H1 (cell line): ENCODE measurements at regions not wholly inside any gene's neighbourhood (a gene's known extent, or its start where the extent isn't known, plus 50 kb on each side); places are given as distances from the start of the nearest gene placed in this dataset.

Experiments used
- CTCF ChIA-PET: fragments of 300-600 bp; sonication (Branson Sonifier 250); formaldehyde crosslinking; loops from one replicate; lab custom pipeline; 2021; ENCODE audit not compliant: partially characterized antibody; lab: Charles Lee
- POLR2A ChIA-PET: fragments of 300-600 bp; sonication (Branson Sonifier 250); formaldehyde crosslinking; loops from one replicate; lab custom pipeline; 2021; ENCODE audit warnings: inconsistent platforms; ENCODE audit not compliant: partially characterized antibody; lab: Charles Lee
- DNase-seq, 2 experiments: peaks; one replicate each; pipeline versions ENCODE4 v3.0.0 to v3.0.0-alpha.2; 2010 to 2022; ENCODE audit warnings: low spot score in 2 of 2, low read depth in 1 of 2, mixed read lengths in 1 of 2
- FAIRE-seq: peaks from 2 replicates; lab custom pipeline; 2011; peaks lifted over from hg19 to GRCh38; lab: Jason Lieb, UNC
- H2AFZ ChIP-seq: 2 replicates; pipeline ENCODE4 v1.8.1; 2012; ENCODE audit warnings: low read length, inconsistent platforms
- H2AK5ac ChIP-seq: 2 replicates; pipeline ENCODE4 v1.6.1; 2013; ENCODE audit warnings: low read depth, low read length
- H2BK120ac ChIP-seq: replicated peaks from 2 replicates; pipeline ENCODE3; 2013; ENCODE audit warnings: low read depth, low read length, inconsistent platforms
- H2BK12ac ChIP-seq: 2 replicates; pipeline ENCODE4 v1.6.1; 2013; ENCODE audit warnings: low read depth, low read length
- H2BK15ac ChIP-seq: 2 replicates; pipeline ENCODE4 v1.6.1; 2013; ENCODE audit warnings: low read length
- H2BK20ac ChIP-seq: 2 replicates; pipeline ENCODE4 v1.6.1; 2013; ENCODE audit warnings: low read length
- H2BK5ac ChIP-seq: 2 replicates; pipeline ENCODE4 v1.6.1; 2013; ENCODE audit warnings: low read depth, low read length
- H3K14ac ChIP-seq: 2 replicates; pipeline ENCODE4 v1.6.1; 2013; ENCODE audit warnings: inconsistent platforms; ENCODE audit not compliant: insufficient read length
- H3K18ac ChIP-seq: 2 replicates; pipeline ENCODE4 v1.6.1; 2013; ENCODE audit warnings: low read length; ENCODE audit errors: extremely low read depth
- H3K23ac ChIP-seq: 2 replicates; pipeline ENCODE4 v1.6.1; 2013; ENCODE audit warnings: inconsistent platforms; ENCODE audit not compliant: insufficient read length
- H3K23me2 ChIP-seq: 2 replicates; pipeline ENCODE4 v1.6.1; 2013; ENCODE audit warnings: low read depth, low read length
- H3K27ac ChIP-seq: 2 replicates; pipeline ENCODE4 v1.6.1; 2011; ENCODE audit warnings: low read depth, low read length, inconsistent platforms
- H3K27me3 ChIP-seq, 4 experiments: replicated peaks in 1 of 4; 1 replicate in 1 of 4; 2 replicates in 3 of 4; pipeline versions ENCODE4 v1.6.1 to v1.8.1; 2011 to 2013; ENCODE audit warnings: low read length in 3 of 4, mild to moderate bottlenecking in 3 of 4, inconsistent platforms in 2 of 4, mixed read lengths in 2 of 4, moderate library complexity in 1 of 4; ENCODE audit not compliant: control insufficient read depth in 3 of 4, insufficient read depth in 3 of 4; ENCODE audit errors: extremely low read depth in 1 of 4
- H3K36me3 ChIP-seq, 4 experiments: 2 replicates each; pipeline versions ENCODE4 v1.6.1 to v1.8.1; 2011 to 2013; ENCODE audit warnings: mild to moderate bottlenecking in 4 of 4, low read length in 3 of 4, moderate library complexity in 2 of 4, control low read depth in 1 of 4, inconsistent platforms in 1 of 4; ENCODE audit not compliant: insufficient read depth in 4 of 4, control insufficient read depth in 2 of 4
- H3K4ac ChIP-seq: replicated peaks from 2 replicates; pipeline ENCODE3; 2013; ENCODE audit warnings: low read length, low read depth, mixed read lengths, inconsistent platforms; ENCODE audit not compliant: insufficient read length
- H3K4me1 ChIP-seq, 4 experiments: replicated peaks in 1 of 4; 1 replicate in 1 of 4; 2 replicates in 3 of 4; pipeline versions ENCODE4 v1.6.1 to v1.8.1; 2011 to 2013; ENCODE audit warnings: low read length in 3 of 4, inconsistent platforms in 2 of 4, mixed read lengths in 1 of 4; ENCODE audit not compliant: insufficient read depth in 4 of 4, control insufficient read depth in 3 of 4
- H3K4me2 ChIP-seq, 2 experiments: 2 replicates each; pipeline versions ENCODE4 v1.6.1 to v1.8.1; 2011 to 2013; ENCODE audit warnings: low read depth in 2 of 2, low read length in 2 of 2, control low read depth in 1 of 2, inconsistent platforms in 1 of 2, mild to moderate bottlenecking in 1 of 2; ENCODE audit not compliant: insufficient read depth in 1 of 2
- H3K4me3 ChIP-seq, 4 experiments: fragments of 200-600, 300-600 bp in 1 of 4; sonication (generic), shearing (Covaris generic), sonication (Bioruptor Twin) in 1 of 4; 2 replicates each; pipeline versions ENCODE4 v1.5.1 to v1.8.1; 2011 to 2016; ENCODE audit warnings: low read length in 4 of 4, low read depth in 3 of 4, control low read depth in 2 of 4, inconsistent platforms in 2 of 4, mild to moderate bottlenecking in 2 of 4, mixed read lengths in 1 of 4, moderate library complexity in 1 of 4; ENCODE audit not compliant: insufficient read depth in 2 of 4; ENCODE audit errors: extremely low read depth in 1 of 4
- H3K56ac ChIP-seq: replicated peaks from 2 replicates; pipeline ENCODE3; 2013; ENCODE audit warnings: low read depth, mild to moderate bottlenecking, mixed read lengths, low read length, inconsistent platforms; ENCODE audit not compliant: insufficient read length
- H3K79me1 ChIP-seq: 2 replicates; pipeline ENCODE4 v1.6.1; 2013; ENCODE audit warnings: low read depth, low read length, control low read depth
- H3K79me2 ChIP-seq, 2 experiments: 2 replicates each; pipeline versions ENCODE4 v1.6.1 to v1.8.1; 2012 to 2013; ENCODE audit warnings: low read length in 2 of 2, mild to moderate bottlenecking in 2 of 2, inconsistent platforms in 1 of 2; ENCODE audit not compliant: insufficient read depth in 2 of 2, control insufficient read depth in 1 of 2
- H3K9ac ChIP-seq, 4 experiments: replicated peaks in 1 of 4; 1 replicate in 1 of 4; 2 replicates in 3 of 4; pipeline versions ENCODE4 v1.6.1 to v1.8.1; 2011 to 2013; ENCODE audit warnings: low read depth in 3 of 4, low read length in 3 of 4, control low read depth in 2 of 4, mild to moderate bottlenecking in 2 of 4, moderate library complexity in 2 of 4, inconsistent platforms in 1 of 4; ENCODE audit errors: extremely low read depth in 1 of 4
- H3K9me3 ChIP-seq, 2 experiments: 2 replicates each; pipeline versions ENCODE4 v1.6.1 to v1.8.1; 2012 to 2013; ENCODE audit warnings: mild to moderate bottlenecking in 2 of 2, moderate library complexity in 2 of 2, control low read depth in 1 of 2, inconsistent platforms in 1 of 2, low read depth in 1 of 2, low read length in 1 of 2, mixed read lengths in 1 of 2; ENCODE audit not compliant: insufficient read depth in 2 of 2
- H4K20me1 ChIP-seq, 2 experiments: replicated peaks in 1 of 2; 2 replicates each; pipeline versions ENCODE3 to v1.8.1; 2011 to 2013; ENCODE audit warnings: inconsistent platforms in 2 of 2, low read length in 2 of 2, mild to moderate bottlenecking in 1 of 2; ENCODE audit not compliant: insufficient read depth in 2 of 2, control insufficient read depth in 1 of 2
- H4K5ac ChIP-seq: 2 replicates; pipeline ENCODE4 v1.6.1; 2013; ENCODE audit warnings: low read length, low read depth, mixed read lengths, inconsistent platforms; ENCODE audit not compliant: insufficient read length
- H4K8ac ChIP-seq: 2 replicates; pipeline ENCODE4 v1.8.0; 2013; ENCODE audit warnings: mild to moderate bottlenecking, moderate library complexity, low read length, inconsistent platforms; ENCODE audit not compliant: insufficient read depth; ENCODE audit errors: extremely low read depth
- H4K91ac ChIP-seq: replicated peaks from 2 replicates; pipeline ENCODE3; 2013; ENCODE audit warnings: low read length, mixed read lengths, inconsistent platforms; ENCODE audit not compliant: insufficient read length
- CHD7 ChIP-seq: fragments of 300-600 bp; sonication (generic); IDR thresholded peaks from 2 replicates; pipeline ENCODE4 v1.7.1; 2012; ENCODE audit warnings: low read length, moderate library complexity, mild to moderate bottlenecking, inconsistent platforms; ENCODE audit not compliant: insufficient replicate concordance
- WGBS, 2 experiments: shearing (Covaris generic) in 1 of 2; methylation state at CpG; one replicate each; pipeline versions ENCODE4 v1.1.6 to v1.1.7; 2013 to 2015; ENCODE audit warnings: low lambda C conversion rate in 2 of 2, mixed read lengths in 2 of 2, inconsistent platforms in 1 of 2, low coverage in 1 of 2, missing lambda C conversion rate in 1 of 2; ENCODE audit not compliant: insufficient replicate concordance in 2 of 2, insufficient coverage in 1 of 2, insufficient read length in 1 of 2; ENCODE audit errors: extremely low coverage in 1 of 2, missing lambda C conversion rate in 1 of 2; 5-methylcytosine and 5-hydroxymethylcytosine counted together

- DNase-seq (no peak), FAIRE-seq (no peak)
- Histone ChIP-seq H3K36me3 (no peaks in the 10 kb centered on the region), H3K9me3 (no peaks in the 10 kb centered on the region), H3K56ac (no peak overlapping the region), H3K9ac (no peak overlapping the region), H3K4ac (no peak overlapping the region), H3K79me1 (no peaks in the 10 kb centered on the region), H3K18ac (no peak overlapping the region), H2BK5ac (no peak overlapping the region), H3K4me1 (no peaks in the 10 kb centered on the region), H2BK20ac (no peak overlapping the region), H2BK12ac (no peak overlapping the region), H2AK5ac (no peak overlapping the region), H4K5ac (no peak overlapping the region), H3K23me2 (no peaks in the 10 kb centered on the region), H3K4me2 (no peak overlapping the region), H3K27ac (no peak overlapping the region), H3K79me2 (no peaks in the 10 kb centered on the region), H2AFZ (no peak overlapping the region), H2BK120ac (no peak overlapping the region), H3K23ac (no peak overlapping the region), H3K4me3 (no peak overlapping the region), H4K8ac (no peak overlapping the region), H2BK15ac (no peak overlapping the region), H4K20me1 (no peaks in the 10 kb centered on the region), H3K27me3 (no peaks in the 10 kb centered on the region), H4K91ac (no peak overlapping the region), H3K14ac (no peak overlapping the region)
- WGBS, 2 experiments, result 0% methylated on average over 1 of the region's 1 CpG; no CpG with 5 or more reads in 1 of the 2 experiments
- POLR2A ChIA-PET, result no interaction called here
- CTCF ChIA-PET, result no interaction called here
- no peak for TF ChIP-seq CHD7
Observed at GRCh38 chr12:88338486-88338885, 196.4 kb downstream of the TMTC3 start.
